ENCODE measurements at regions not wholly inside any gene's neighbourhood (a gene's known extent, or its start where the extent isn't known, plus 50 kb on each side); places are given as distances from the start of the nearest gene placed in this dataset.

GRCh38 chr9:119963798-119964372 lies 594.6 kb upstream of the BRINP1 start:
- DNase-seq (ENCODE audit: low read depth): no peak
- TF ChIP-seq CTCF (IDR thresholded peaks at IDR 0.05; ENCODE audit: insufficient read depth, low read depth, low read length, missing control alignments): no peak
- H3K4me3 ChIP-seq (ENCODE audit: low read depth, low read length): no peak overlapping the region

GRCh38 chr9:119963258-119963797 lies 594.1 kb upstream of the BRINP1 start:
- H3K4me3 ChIP-seq (ENCODE audit: low read depth, low read length): no peak overlapping the region
- TF ChIP-seq CTCF (IDR thresholded peaks at IDR 0.05; ENCODE audit: insufficient read depth, low read depth, low read length, missing control alignments): no peak
- DNase-seq (ENCODE audit: low read depth): no peak

GRCh38 chr9:119961774-119962424 lies 592.7 kb upstream of the BRINP1 start:
- DNase-seq (ENCODE audit: low read depth): peak; percentile 30
- no peak overlapping the region for H3K4me3 ChIP-seq (ENCODE audit: low read depth, low read length)
- TF ChIP-seq CTCF (IDR thresholded peaks at IDR 0.05; ENCODE audit: insufficient read depth, low read depth, low read length, missing control alignments): peak; percentile 92

- no peak overlapping the region for H3K4me3 ChIP-seq (ENCODE audit: low read depth, low read length)
- DNase-seq (ENCODE audit: low read depth): no peak
- no peak for TF ChIP-seq CTCF (IDR thresholded peaks at IDR 0.05; ENCODE audit: insufficient read depth, low read depth, low read length, missing control alignments)
These were observed 590.8 kb upstream of the BRINP1 start for GRCh38 chr9:119959846-119960545.

GRCh38 chr9:119956111-119956510 lies 586.9 kb upstream of the BRINP1 start:
- no peak for TF ChIP-seq CTCF (IDR thresholded peaks at IDR 0.05; ENCODE audit: insufficient read depth, low read depth, low read length, missing control alignments)
- H3K4me3 ChIP-seq (ENCODE audit: low read depth, low read length): no peak overlapping the region
- DNase-seq (ENCODE audit: low read depth): no peak

- H3K4me3 ChIP-seq (ENCODE audit: low read depth, low read length): no peak overlapping the region
- DNase-seq (ENCODE audit: low read depth): no peak
- TF ChIP-seq CTCF (IDR thresholded peaks at IDR 0.05; ENCODE audit: insufficient read depth, low read depth, low read length, missing control alignments): no peak
These were observed 586.0 kb upstream of the BRINP1 start for GRCh38 chr9:119955276-119955675.
